ENCODE measurements at regions not wholly inside any gene's neighbourhood (a gene's known extent, or its start where the extent isn't known, plus 50 kb on each side); places are given as distances from the start of the nearest gene placed in this dataset.

DNA sequence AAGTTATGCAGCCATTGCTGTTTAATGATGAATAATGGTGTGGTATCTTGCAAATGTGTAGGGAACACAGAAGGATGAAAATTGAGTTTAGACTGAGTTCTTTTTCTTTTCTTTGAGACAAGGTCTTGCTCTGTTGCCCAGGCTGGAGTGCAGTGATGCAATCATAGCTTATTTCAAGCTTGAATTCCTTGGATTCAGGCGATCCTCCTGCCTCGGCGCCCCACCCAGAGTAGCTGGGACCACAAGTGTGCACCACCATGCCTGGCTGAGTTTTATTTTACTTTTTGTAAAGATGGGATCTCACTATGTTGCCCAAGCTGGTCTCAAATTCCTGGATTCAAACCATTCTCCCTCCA, 74.6 kb upstream of the TBC1D3K start:
- TF ChIP-seq CHD1 (IDR thresholded peaks at IDR 0.05; ENCODE audit: low read depth, low read length) (no peak), CTCF (conservative IDR thresholded peaks at IDR 0.05; ENCODE audit: low read depth, low read length) (no peak), USF2 (IDR thresholded peaks at IDR 0.05; ENCODE audit: low read depth, low read length) (no peak), POLR2A (IDR thresholded peaks at IDR 0.05; ENCODE audit: low read depth, low read length) (no peak), MAFK (IDR thresholded peaks at IDR 0.05; ENCODE audit: low read depth, low read length) (no peak)
